SJSA1 (cell line): ENCODE measurements at regions not wholly inside any gene's neighbourhood (a gene's known extent, or its start where the extent isn't known, plus 50 kb on each side); places are given as distances from the start of the nearest gene placed in this dataset.
"Not testable (repeated sequence)": the region's sequence is repeated elsewhere in the genome, so short reads cannot be mapped to it uniquely, and the experiment has no call there.

ENCODE experiments used
- DNase-seq, 2 experiments: peaks; one replicate each; pipeline ENCODE4 v3.0.0-alpha.2; 2015 to 2020; ENCODE audit warnings: low spot score in 2 of 2, low read depth in 1 of 2
- H3K27ac ChIP-seq: fragments of 250-450 bp; sonication (Bioruptor Pico); 2 replicates; pipeline ENCODE4 v1.5.1; 2020; ENCODE audit warnings: mild to moderate bottlenecking, moderate library complexity
- H3K27me3 ChIP-seq: fragments of 250-450 bp; sonication (Bioruptor Pico); replicated peaks from 2 replicates; pipeline ENCODE4 v1.5.1; 2020; ENCODE audit warnings: mild to moderate bottlenecking, moderate library complexity
- H3K36me3 ChIP-seq: fragments of 250-450 bp; sonication (Bioruptor Pico); 2 replicates; pipeline ENCODE4 v1.5.1; 2020; ENCODE audit warnings: mild to moderate bottlenecking
- H3K4me1 ChIP-seq: fragments of 250-450 bp; sonication (Bioruptor Pico); replicated peaks from 2 replicates; pipeline ENCODE4 v1.6.1; 2021; ENCODE audit warnings: mild to moderate bottlenecking
- H3K4me3 ChIP-seq: fragments of 250-450 bp; sonication (Bioruptor Pico); 2 replicates; pipeline ENCODE4 v1.5.1; 2020; ENCODE audit warnings: mild to moderate bottlenecking
- H3K9me3 ChIP-seq: fragments of 250-450 bp; sonication (Bioruptor Pico); replicated peaks from 2 replicates; pipeline ENCODE4 v1.5.1; 2020; ENCODE audit warnings: mild to moderate bottlenecking

GRCh38 chr5:177664737-177665136 is 64.8 kb downstream of the B4GALT7 start:
- H3K4me3 ChIP-seq, H3K27me3 ChIP-seq, DNase-seq, H3K9me3 ChIP-seq, H3K36me3 ChIP-seq, H3K4me1 ChIP-seq, H3K27ac ChIP-seq: not testable (repeated sequence)

- not testable (repeated sequence) for H3K9me3 ChIP-seq, H3K4me3 ChIP-seq, H3K27me3 ChIP-seq, H3K36me3 ChIP-seq, H3K27ac ChIP-seq, H3K4me1 ChIP-seq, DNase-seq
These were observed 65.2 kb downstream of the B4GALT7 start for GRCh38 chr5:177665172-177665571.

GRCh38 chr5:177665960-177666359 is 66.0 kb downstream of the B4GALT7 start:
- H3K9me3 ChIP-seq, H3K4me3 ChIP-seq, H3K27ac ChIP-seq, H3K27me3 ChIP-seq, DNase-seq, H3K36me3 ChIP-seq, H3K4me1 ChIP-seq: not testable (repeated sequence)

GRCh38 chr5:177671035-177671754 is 71.3 kb downstream of the B4GALT7 start:
- H3K27me3 ChIP-seq, DNase-seq, H3K27ac ChIP-seq, H3K4me3 ChIP-seq, H3K9me3 ChIP-seq, H3K36me3 ChIP-seq, H3K4me1 ChIP-seq: not testable (repeated sequence)

- not testable (repeated sequence) for H3K9me3 ChIP-seq, H3K4me3 ChIP-seq, H3K27me3 ChIP-seq, H3K36me3 ChIP-seq, H3K4me1 ChIP-seq, H3K27ac ChIP-seq
- peak; percentile 19 to 54 for DNase-seq
These were observed 72.1 kb downstream of the B4GALT7 start for GRCh38 chr5:177671755-177672690.
